OCI-LY3 (cell line): ENCODE measurements at regions not wholly inside any gene's neighbourhood (a gene's known extent, or its start where the extent isn't known, plus 50 kb on each side); places are given as distances from the start of the nearest gene placed in this dataset.

Experiments used
- H2AFZ ChIP-seq: fragments of 200-600, 300-600 bp; shearing (Covaris generic); 2 replicates; pipeline ENCODE4 v1.6.0; 2014; ENCODE audit warnings: antibody characterized with exemption, low read depth, low read length
- H3K27ac ChIP-seq: fragments of 200-600, 300-600 bp; sonication (generic); 2 replicates; pipeline ENCODE4 v1.5.1; 2014; ENCODE audit warnings: mild to moderate bottlenecking, low read length, moderate library complexity, mixed read lengths
- H3K27me3 ChIP-seq: fragments of 200-600, 300-600 bp; sonication (generic); 2 replicates; pipeline ENCODE4 v1.6.1; 2014; ENCODE audit warnings: low read depth, low read length, mixed read lengths
- H3K36me3 ChIP-seq: fragments of 200-600, 300-600 bp; sonication (generic); replicated peaks from 2 replicates; pipeline ENCODE3; 2014; ENCODE audit warnings: low read depth, low read length, mixed read lengths
- H3K4me1 ChIP-seq: fragments of 300-600, 200-600 bp; sonication (generic); 2 replicates; pipeline ENCODE4 v1.6.1; 2014; ENCODE audit warnings: low read length, mixed read lengths
- H3K4me2 ChIP-seq: fragments of 200-600, 300-600 bp; sonication (generic); 2 replicates; pipeline ENCODE4 v1.6.1; 2014; ENCODE audit warnings: low read length, mixed read lengths
- H3K4me3 ChIP-seq: fragments of 300-600, 200-600 bp; sonication (generic); 2 replicates; pipeline ENCODE4 v1.5.1; 2014; ENCODE audit warnings: antibody characterized with exemption, mild to moderate bottlenecking, low read length, moderate library complexity
- H3K79me2 ChIP-seq: fragments of 300-600, 200-600 bp; shearing (Covaris generic); 2 replicates; pipeline ENCODE4 v1.6.1; 2014; ENCODE audit warnings: mild to moderate bottlenecking, low read length, mixed read lengths
- H3K9ac ChIP-seq: fragments of 300-600, 200-600 bp; shearing (Covaris generic); 2 replicates; pipeline ENCODE4 v1.6.0; 2014; ENCODE audit warnings: mild to moderate bottlenecking, low read length, moderate library complexity
- H3K9me3 ChIP-seq: fragments of 200-600, 300-600 bp; shearing (Covaris generic); 2 replicates; pipeline ENCODE4 v1.6.1; 2014; ENCODE audit warnings: low read length, mixed read lengths; ENCODE audit not compliant: insufficient read depth
- H4K20me1 ChIP-seq: fragments of 200-600, 300-600 bp; sonication (generic); 2 replicates; pipeline ENCODE4 v1.6.1; 2016; ENCODE audit warnings: low read length, mixed read lengths; ENCODE audit not compliant: insufficient read depth
- EZH2phosphoT487 ChIP-seq: fragments of 200-600 bp; shearing (Covaris generic); IDR thresholded peaks from 2 replicates; pipeline ENCODE4 v1.6.1; 2018; ENCODE audit warnings: antibody characterized with exemption, mixed run types, low read depth
- TF ChIP-seq, protein P1 (sequence below): fragments of 200-600, 300-600 bp; sonication (generic); IDR thresholded peaks from 2 replicates; pipeline ENCODE4 v1.5.1; 2014; ENCODE audit warnings: antibody characterized with exemption, low read length, low read depth

DNA sequence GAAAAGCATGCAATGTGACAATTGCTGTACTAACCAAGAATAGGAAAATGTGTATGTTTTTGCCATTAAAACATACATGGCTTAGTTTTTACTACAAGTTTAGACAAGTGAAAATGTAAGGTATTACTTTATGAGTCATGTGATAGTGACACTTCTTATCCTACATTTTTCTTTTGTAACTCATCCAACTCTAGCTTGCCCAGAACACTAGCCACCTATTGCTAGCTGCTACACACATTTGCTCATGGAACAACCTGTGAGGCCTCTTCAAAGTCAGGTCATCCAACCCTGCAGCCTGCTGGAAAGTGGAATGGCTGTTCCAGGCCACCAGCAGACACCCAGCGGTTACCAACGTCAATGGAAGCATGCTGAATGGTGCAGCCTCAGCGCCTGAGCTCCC is 1043.9 kb downstream of the TMEM182 start:
- no peak overlapping the region for H3K27ac ChIP-seq
- no peaks in the 10 kb centered on the region for H4K20me1 ChIP-seq
- H3K9ac ChIP-seq: no peak overlapping the region
- no peak overlapping the region for H3K4me3 ChIP-seq
- H3K27me3 ChIP-seq: no peaks in the 10 kb centered on the region
- no peak overlapping the region for H2AFZ ChIP-seq
- H3K4me2 ChIP-seq: no peak overlapping the region
- H3K4me1 ChIP-seq: no peaks in the 10 kb centered on the region
- no peaks in the 10 kb centered on the region for H3K79me2 ChIP-seq
- H3K36me3 ChIP-seq: no peaks in the 10 kb centered on the region
- TF ChIP-seq EZH2phosphoT487: no peak
- TF ChIP-seq, protein P1, sequence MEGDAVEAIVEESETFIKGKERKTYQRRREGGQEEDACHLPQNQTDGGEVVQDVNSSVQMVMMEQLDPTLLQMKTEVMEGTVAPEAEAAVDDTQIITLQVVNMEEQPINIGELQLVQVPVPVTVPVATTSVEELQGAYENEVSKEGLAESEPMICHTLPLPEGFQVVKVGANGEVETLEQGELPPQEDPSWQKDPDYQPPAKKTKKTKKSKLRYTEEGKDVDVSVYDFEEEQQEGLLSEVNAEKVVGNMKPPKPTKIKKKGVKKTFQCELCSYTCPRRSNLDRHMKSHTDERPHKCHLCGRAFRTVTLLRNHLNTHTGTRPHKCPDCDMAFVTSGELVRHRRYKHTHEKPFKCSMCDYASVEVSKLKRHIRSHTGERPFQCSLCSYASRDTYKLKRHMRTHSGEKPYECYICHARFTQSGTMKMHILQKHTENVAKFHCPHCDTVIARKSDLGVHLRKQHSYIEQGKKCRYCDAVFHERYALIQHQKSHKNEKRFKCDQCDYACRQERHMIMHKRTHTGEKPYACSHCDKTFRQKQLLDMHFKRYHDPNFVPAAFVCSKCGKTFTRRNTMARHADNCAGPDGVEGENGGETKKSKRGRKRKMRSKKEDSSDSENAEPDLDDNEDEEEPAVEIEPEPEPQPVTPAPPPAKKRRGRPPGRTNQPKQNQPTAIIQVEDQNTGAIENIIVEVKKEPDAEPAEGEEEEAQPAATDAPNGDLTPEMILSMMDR: no peak
- H3K9me3 ChIP-seq: no peaks in the 10 kb centered on the region

DNA sequence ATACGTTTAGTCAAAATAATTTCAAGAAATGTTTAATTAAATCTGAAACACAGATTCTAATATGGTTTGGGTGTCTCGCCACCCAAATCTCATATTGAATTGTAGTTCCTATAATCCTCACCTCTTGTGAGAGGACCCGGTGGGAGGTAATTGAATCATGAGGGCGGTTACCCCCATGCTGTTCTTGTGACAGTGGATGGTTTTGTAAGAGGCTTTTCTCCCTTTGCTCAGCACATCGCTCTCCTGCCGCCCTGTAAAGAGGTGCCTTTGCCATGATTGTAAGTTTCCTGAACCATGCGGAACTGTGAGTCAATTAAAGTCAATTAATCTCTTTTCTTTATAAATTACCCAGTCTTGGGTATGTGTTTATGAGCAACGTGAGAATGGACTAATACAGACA is 1045.1 kb upstream of the POU3F3 start:
- Histone ChIP-seq H3K79me2 (no peaks in the 10 kb centered on the region), H3K27ac (no peak overlapping the region), H3K4me2 (no peak overlapping the region), H3K27me3 (no peaks in the 10 kb centered on the region), H3K9me3 (no peaks in the 10 kb centered on the region), H3K4me1 (no peaks in the 10 kb centered on the region), H4K20me1 (no peaks in the 10 kb centered on the region), H2AFZ (no peak overlapping the region), H3K36me3 (no peaks in the 10 kb centered on the region), H3K9ac (no peak overlapping the region), H3K4me3 (no peak overlapping the region)
- TF ChIP-seq EZH2phosphoT487: no peak
- TF ChIP-seq, protein P1: no peak

DNA sequence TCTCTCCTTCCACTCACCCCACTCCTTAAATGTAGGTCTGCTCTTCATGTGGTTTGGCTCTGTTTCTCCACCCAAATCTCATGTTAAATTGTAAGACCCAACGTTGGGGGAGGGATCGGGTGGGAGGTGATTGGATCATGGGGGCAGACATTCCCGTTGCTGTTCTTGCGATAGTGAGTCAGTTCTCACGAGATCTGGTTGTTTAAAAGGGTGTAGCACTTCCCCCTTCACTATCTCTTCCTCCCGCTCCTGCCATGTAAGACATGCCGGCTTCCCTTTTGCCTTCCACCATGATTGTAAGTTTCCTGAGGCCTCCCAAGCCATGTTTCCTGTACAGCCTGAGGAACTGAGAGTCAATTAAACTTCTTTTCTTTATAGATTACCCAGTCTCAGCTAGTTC is 1044.5 kb upstream of the POU3F3 start:
- Histone ChIP-seq H3K9ac (no peak overlapping the region), H3K9me3 (no peaks in the 10 kb centered on the region), H3K4me2 (no peak overlapping the region), H2AFZ (no peak overlapping the region), H3K27ac (no peak overlapping the region), H3K36me3 (no peaks in the 10 kb centered on the region), H3K4me1 (no peaks in the 10 kb centered on the region), H4K20me1 (no peaks in the 10 kb centered on the region), H3K4me3 (no peak overlapping the region), H3K27me3 (no peaks in the 10 kb centered on the region), H3K79me2 (no peaks in the 10 kb centered on the region)
- no peak for TF ChIP-seq EZH2phosphoT487
- TF ChIP-seq, protein P1: no peak

DNA sequence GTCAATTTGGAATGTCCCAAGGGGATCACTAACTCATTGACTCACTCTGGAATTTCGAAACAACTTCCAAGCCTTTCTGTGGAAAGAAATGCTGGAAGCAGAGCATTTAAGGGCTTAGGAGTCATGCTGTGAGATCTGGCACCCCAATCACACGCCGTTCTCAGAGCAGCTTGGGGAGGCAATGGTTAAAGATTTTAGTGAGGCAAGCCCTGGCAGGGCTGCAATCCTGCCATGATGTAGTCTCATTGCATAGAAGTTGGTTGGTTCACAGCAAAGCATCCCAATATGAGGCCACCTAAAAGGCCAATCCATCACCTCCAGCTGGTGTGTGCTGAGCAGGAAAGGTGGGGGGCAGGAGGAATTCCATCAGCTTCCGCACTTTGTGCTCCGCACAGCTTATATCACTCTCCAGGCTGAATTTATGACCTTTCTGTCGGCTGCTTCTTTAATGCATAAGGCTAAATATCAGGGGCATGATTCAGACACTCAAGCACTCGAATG is 1043.9 kb upstream of the POU3F3 start:
- H3K79me2 ChIP-seq: no peaks in the 10 kb centered on the region
- no peaks in the 10 kb centered on the region for H3K9me3 ChIP-seq
- no peak overlapping the region for H2AFZ ChIP-seq
- no peak overlapping the region for H3K4me3 ChIP-seq
- TF ChIP-seq, protein P1: no peak
- no peak for TF ChIP-seq EZH2phosphoT487
- H4K20me1 ChIP-seq: no peaks in the 10 kb centered on the region
- no peak overlapping the region for H3K27ac ChIP-seq
- no peak overlapping the region for H3K4me2 ChIP-seq
- H3K36me3 ChIP-seq: no peaks in the 10 kb centered on the region
- H3K4me1 ChIP-seq: no peaks in the 10 kb centered on the region
- no peaks in the 10 kb centered on the region for H3K27me3 ChIP-seq
- no peak overlapping the region for H3K9ac ChIP-seq
